HG03558 (cell line): ENCODE measurements at regions not wholly inside any gene's neighbourhood (a gene's known extent, or its start where the extent isn't known, plus 50 kb on each side); places are given as distances from the start of the nearest gene placed in this dataset.
"Not testable (repeated sequence)": the region's sequence is repeated elsewhere in the genome, so short reads cannot be mapped to it uniquely, and the experiment has no call there.

ENCODE experiments used
- ATAC-seq: cut with Tn5 transposase; IDR thresholded peaks from one replicate; pipeline ENCODE4 v1.9.1; 2021; ENCODE audit warnings: moderate number of reproducible peaks; ENCODE audit not compliant: unreplicated experiment; ENCODE audit errors: extremely low read depth

DNA sequence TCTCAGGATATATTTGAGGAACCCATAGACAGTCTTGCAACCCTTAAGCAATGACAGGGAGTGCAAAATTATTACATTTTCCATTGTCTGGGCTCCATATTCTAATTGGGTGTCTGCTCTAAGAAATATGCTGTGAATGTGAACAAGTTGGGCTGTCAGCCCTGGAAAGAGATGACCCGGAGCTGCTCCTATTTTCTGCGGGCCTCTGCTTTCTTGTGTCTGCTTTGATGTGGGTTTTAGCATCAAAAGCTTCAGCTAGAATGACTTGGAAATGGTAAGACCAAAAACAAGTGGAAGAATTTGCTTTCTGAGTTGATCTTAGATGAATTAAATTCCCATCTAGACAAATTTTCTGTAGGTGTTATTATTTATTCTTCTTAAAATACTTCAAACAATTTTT is 343.6 kb upstream of the IGFBP3 start:
- ATAC-seq: no peak

GRCh38 chr7:46261638-46262037 is 340.6 kb upstream of the IGFBP3 start:
- ATAC-seq: not testable (repeated sequence)

GRCh38 chr7:46259947-46260346 is 338.9 kb upstream of the IGFBP3 start:
- ATAC-seq: no peak

- ATAC-seq: no peak
Observed at GRCh38 chr7:46257761-46258448, 336.8 kb upstream of the IGFBP3 start.

- ATAC-seq: no peak
Observed at GRCh38 chr7:46256870-46257661, 336.0 kb upstream of the IGFBP3 start.

DNA sequence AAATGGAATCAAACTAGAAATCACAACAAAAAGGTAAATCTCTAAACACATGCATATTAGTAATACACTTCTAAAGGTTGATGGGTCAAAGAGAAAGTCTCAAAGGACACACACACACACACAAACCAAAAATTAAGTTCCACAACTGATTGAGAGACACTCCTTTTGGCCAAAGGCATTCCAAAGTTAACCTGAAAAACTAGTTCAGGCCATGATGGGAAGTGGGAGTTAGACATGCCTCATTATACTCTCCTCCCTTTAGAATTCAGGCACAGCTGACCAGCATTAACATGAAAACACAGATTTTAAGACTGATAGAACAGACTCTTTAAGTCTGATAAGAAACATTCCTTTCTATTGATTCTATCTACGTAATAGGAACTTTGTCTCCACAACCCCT is 332.4 kb upstream of the IGFBP3 start:
- no peak for ATAC-seq

GRCh38 chr7:46247664-46248063 is 326.6 kb upstream of the IGFBP3 start:
- no peak for ATAC-seq

DNA sequence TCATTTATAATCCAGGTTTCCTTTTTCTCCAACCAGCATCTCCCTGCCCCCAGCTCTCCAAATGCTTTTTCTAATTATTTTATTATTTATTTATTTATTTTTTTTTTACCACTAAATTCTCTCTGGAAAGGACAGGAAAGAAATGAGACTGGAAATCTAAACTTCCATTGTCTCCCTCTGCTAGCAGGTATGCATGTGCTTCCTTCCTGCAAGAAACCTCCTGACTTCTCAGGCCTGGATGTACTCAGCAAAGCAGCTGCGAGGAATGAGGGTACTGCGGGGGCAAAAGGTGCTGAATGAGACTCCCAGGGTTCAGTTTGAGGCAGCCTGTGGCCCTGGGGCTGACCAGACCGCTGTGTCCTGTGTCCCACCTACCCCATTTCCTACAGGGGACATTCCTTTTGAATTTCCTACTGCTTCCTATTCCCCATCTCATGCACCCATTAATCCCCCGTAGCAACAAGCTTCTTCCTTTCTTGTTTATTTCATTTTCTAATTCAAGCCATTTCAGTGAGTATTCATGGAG is 324.6 kb upstream of the IGFBP3 start:
- no peak for ATAC-seq

GRCh38 chr7:46244757-46245156 is 323.7 kb upstream of the IGFBP3 start:
- ATAC-seq: no peak

GRCh38 chr7:46243406-46243805 is 322.3 kb upstream of the IGFBP3 start:
- no peak for ATAC-seq

- no peak for ATAC-seq
Observed at GRCh38 chr7:46239846-46240245, 318.8 kb upstream of the IGFBP3 start.

- ATAC-seq: no peak
Observed at GRCh38 chr7:46237466-46237865, 316.4 kb upstream of the IGFBP3 start.

DNA sequence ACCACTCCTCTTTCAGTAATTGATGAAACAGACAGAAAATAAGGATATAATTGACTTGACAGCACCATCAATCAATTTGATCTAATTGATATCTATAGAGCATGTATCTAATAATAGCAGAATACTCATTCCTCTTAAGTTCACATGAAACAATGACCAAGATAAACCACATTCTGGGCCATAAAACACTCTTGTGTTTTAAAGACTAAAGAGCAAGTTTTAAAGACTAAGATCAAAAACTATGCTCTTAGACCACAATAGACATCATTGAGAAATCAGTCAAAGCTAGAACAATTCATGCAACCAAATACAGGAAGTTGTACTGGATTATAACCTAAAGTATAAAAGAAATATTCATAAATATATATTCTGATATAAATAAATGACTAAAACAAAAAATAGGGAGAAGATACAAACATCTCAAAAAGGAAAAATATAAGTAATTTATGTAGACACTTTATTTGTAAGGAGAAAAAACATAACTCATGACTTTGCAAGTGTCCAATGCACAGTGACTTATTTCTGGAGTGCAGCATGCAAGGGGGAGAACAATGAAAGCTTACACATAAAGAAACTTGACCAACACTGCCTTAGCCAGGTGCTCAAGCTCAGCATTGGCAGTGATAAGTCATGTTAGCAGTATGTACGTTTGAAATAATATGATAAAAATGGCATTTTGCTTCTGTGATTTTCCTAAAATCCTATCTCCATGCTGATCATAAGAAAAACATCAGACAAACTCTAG is 312.7 kb upstream of the IGFBP3 start:
- no peak for ATAC-seq

DNA sequence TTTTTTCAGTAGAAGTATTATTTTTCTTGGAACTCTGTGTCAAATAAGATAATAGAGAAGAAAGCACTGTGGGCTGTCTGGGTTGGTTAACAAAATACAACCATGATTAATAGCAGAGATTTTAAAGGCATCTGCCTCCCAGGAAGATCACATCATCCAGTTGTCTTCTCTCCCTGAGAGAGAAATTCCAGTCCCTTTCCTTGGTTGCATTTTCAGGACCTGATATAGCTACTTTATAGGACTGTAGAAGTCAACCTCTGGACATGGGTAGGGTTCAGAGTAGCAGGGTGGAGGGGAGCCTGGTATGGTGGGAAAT is 309.9 kb upstream of the IGFBP3 start:
- no peak for ATAC-seq

DNA sequence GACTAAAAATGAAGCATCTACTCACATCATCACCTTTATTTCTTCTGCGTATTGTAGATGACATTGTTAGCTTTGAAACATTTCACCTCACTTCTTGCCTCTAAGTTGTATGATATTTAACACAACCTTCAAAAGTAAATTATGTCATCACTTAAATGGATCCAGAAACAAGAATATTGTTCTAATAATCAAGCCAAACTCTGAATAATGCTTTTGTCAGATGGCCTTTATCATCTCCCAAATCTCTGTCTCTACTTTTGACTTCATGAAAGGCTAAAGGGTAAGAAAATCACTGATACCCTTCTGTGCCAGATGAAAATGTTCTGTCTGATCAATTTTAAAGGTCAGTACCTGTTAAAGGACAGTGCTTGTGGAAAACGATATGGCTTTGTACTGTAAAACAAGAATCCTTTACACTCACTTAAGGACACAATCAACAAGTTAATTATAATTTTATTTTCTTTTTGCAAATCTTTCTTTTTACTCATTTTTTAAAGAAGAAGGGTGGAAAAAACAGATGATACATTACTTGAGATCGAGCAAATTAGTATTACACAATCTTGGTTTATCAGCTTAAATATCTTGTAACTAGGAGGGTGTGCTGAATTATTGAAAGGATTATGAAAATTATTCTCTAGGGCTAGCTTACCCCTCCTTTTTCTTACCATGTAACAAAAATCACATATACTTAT is 309.4 kb upstream of the IGFBP3 start:
- ATAC-seq: no peak

GRCh38 chr7:46229409-46229808 is 308.3 kb upstream of the IGFBP3 start:
- no peak for ATAC-seq

DNA sequence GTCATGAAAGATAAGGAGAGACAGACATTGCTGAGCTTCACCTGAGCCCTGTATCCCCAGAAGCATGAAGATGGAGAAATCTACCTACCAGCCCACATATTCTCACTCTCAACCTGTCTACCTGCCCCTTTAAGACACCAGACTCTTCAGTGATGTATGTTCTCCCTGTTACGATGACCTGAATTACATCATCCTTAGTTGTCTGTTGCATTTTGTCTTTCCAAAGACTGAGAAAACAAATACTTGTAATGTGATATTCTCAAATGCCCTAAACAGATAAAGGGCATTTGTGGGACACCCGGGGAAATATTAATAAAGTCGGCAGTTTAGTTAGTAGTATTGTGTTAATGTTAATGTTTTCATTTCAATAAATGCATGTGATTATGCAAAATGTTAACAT is 305.8 kb upstream of the IGFBP3 start:
- ATAC-seq: no peak

DNA sequence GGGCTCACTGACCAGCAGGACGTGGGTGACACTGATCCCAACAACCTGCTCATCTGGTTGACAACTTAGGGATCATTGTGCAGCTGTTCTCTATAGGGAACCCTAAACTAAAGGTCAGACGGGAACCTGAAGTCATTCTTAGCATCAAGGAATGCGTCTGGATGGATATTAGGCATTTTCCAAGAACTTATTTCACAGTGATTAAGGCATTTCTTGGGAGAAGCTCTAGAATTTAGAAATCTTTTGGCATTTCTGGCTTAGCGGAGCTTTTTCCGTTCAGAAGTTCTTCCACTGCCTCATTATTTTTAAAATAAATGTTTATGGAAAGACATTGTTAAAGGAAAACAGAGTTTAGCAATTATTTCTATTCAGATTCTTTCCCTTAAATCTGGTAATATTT is 303.3 kb upstream of the IGFBP3 start:
- no peak for ATAC-seq

- ATAC-seq: no peak
Observed at GRCh38 chr7:46220066-46220630, 299.1 kb upstream of the IGFBP3 start.
